ENCODE measurements at regions not wholly inside any gene's neighbourhood (a gene's known extent, or its start where the extent isn't known, plus 50 kb on each side); places are given as distances from the start of the nearest gene placed in this dataset.
"Not testable (repeated sequence)": the region's sequence is repeated elsewhere in the genome, so short reads cannot be mapped to it uniquely, and the experiment has no call there.

GRCh38 chr13:76289558-76289957, 596.6 kb downstream of the KCTD12 start:
- Mint-ChIP-seq H3K27ac (no peak overlapping the region), H3K9me3 (no peaks in the 10 kb centered on the region), H3K4me3 (no peak overlapping the region), H3K4me1 (ENCODE audit: low read depth) (no peaks in the 10 kb centered on the region), H3K27me3 (ENCODE audit: low read depth) (no peaks in the 10 kb centered on the region), H3K36me3 (ENCODE audit: low read depth) (no peaks in the 10 kb centered on the region)
- no peak for DNase-seq (ENCODE audit: low spot score)

DNA sequence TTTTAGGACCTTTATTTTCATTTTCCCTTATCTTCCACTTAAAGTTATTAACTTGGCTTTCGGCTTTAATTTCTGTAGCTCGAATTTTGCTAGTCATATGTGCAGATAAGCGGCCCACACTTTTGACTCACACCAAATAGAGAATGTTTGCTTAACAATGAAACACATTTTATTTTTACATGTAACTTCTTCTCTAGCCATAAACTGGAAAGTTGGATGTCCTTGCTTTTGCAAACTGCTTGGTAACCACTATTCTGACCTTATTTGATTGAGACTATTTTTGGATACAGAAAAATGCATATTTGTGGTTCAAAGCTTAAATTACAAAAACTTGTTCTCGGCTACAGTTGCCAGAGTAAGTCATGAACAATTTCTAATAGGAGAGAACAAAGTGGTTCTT, 600.0 kb downstream of the KCTD12 start:
- no peaks in the 10 kb centered on the region for H3K4me1 Mint-ChIP-seq (ENCODE audit: low read depth)
- H3K27ac Mint-ChIP-seq: no peak overlapping the region

GRCh38 chr13:76285463-76285862, 600.7 kb downstream of the KCTD12 start:
- H3K9me3 Mint-ChIP-seq: no peaks in the 10 kb centered on the region

More for the DNA sequence above, 600.0 kb downstream of the KCTD12 start:
- DNase-seq (ENCODE audit: low spot score): no peak
- Mint-ChIP-seq H3K4me3 (no peak overlapping the region), H3K36me3 (ENCODE audit: low read depth) (no peaks in the 10 kb centered on the region), H3K9me3 (no peaks in the 10 kb centered on the region), H3K27me3 (ENCODE audit: low read depth) (no peaks in the 10 kb centered on the region)

DNA sequence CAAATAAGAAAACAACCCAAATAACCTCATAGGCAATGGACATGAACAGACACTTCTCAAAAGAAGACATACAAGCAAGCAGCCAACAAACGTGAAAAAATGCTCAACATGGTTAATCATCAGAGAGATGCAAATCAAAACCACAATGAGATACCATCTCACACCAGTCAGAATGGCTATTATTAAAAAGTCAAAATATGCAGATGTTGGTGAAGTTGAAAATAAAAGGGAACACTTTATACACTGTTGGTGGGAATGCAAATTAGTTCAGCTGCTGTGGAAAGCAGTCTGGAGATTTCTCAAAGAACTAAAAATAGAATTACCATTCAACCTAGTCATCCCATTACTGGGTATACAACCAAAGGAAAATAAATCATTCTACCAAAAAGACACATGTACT, 606.4 kb downstream of the KCTD12 start:
- H3K4me3 Mint-ChIP-seq; H3K36me3 Mint-ChIP-seq (ENCODE audit: low read depth); H3K27me3 Mint-ChIP-seq (ENCODE audit: low read depth); H3K9me3 Mint-ChIP-seq; DNase-seq (ENCODE audit: low spot score); H3K27ac Mint-ChIP-seq; H3K4me1 Mint-ChIP-seq (ENCODE audit: low read depth): not testable (repeated sequence)

More at GRCh38 chr13:76285463-76285862, 600.7 kb downstream of the KCTD12 start:
- H3K4me1 Mint-ChIP-seq (ENCODE audit: low read depth): no peaks in the 10 kb centered on the region
- no peaks in the 10 kb centered on the region for H3K36me3 Mint-ChIP-seq (ENCODE audit: low read depth)
- H3K4me3 Mint-ChIP-seq: no peak overlapping the region
- no peak for DNase-seq (ENCODE audit: low spot score)
- H3K27me3 Mint-ChIP-seq (ENCODE audit: low read depth): no peaks in the 10 kb centered on the region
- H3K27ac Mint-ChIP-seq: no peak overlapping the region

DNA sequence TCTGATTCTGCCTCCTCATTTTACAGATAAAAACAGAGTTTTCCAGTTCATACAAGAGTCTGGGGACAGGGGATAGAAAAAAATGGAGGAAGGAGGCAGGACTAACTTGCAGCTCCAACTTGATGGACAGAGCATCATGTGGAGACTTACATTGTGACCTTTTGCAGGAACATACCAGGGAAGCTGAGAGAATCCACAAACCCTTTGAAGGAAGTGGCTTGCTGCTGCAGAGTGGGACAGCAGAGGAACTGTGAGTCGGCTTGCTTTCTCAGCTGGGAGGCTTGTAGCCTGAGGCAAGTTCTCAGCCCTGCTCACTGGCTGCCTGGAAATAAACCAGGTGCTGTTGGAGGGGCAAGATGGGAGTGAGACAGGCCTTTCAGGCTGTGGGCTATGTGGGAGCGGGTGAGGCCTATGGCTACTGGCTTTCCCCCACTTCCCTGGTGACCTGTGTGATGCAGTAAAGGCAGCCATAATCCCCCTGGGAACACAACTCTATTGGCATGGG, 614.4 kb downstream of the KCTD12 start:
- Mint-ChIP-seq H3K9me3 (peaks cover 8% of the 10 kb centered on the region), H3K27me3 (ENCODE audit: low read depth) (no peaks in the 10 kb centered on the region), H3K4me3 (no peak overlapping the region), H3K4me1 (ENCODE audit: low read depth) (no peaks in the 10 kb centered on the region), H3K36me3 (ENCODE audit: low read depth) (no peaks in the 10 kb centered on the region), H3K27ac (no peak overlapping the region)
- no peak for DNase-seq (ENCODE audit: low spot score)

DNA sequence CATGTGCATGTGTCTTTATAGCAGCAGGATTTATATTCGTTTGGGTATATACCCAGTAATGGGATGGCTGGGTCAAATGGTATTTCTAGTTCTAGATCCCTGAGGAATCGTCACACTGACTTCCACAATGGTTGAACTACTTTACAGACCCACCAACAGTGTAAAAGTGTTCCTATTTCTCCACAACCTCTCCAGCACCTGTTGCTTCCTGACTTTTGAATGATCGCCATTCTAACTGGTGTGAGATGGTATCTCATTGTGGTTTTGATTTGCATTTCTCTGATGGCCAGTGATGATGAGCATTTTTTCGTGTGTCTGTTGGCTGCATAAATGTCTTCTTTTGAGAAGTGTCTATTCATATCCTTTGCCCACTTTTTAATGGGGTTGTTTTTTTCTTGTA, 617.9 kb downstream of the KCTD12 start:
- H3K4me3 Mint-ChIP-seq; H3K9me3 Mint-ChIP-seq; H3K4me1 Mint-ChIP-seq (ENCODE audit: low read depth); DNase-seq (ENCODE audit: low spot score); H3K27me3 Mint-ChIP-seq (ENCODE audit: low read depth); H3K27ac Mint-ChIP-seq; H3K36me3 Mint-ChIP-seq (ENCODE audit: low read depth): not testable (repeated sequence)

GRCh38 chr13:76267216-76267615, 619.0 kb downstream of the KCTD12 start:
- Mint-ChIP-seq H3K4me3 (no peak overlapping the region), H3K9me3 (peaks cover 8% of the 10 kb centered on the region), H3K27me3 (ENCODE audit: low read depth) (no peaks in the 10 kb centered on the region), H3K36me3 (ENCODE audit: low read depth) (no peaks in the 10 kb centered on the region), H3K4me1 (ENCODE audit: low read depth) (no peaks in the 10 kb centered on the region), H3K27ac (no peak overlapping the region)
- no peak for DNase-seq (ENCODE audit: low spot score)

GRCh38 chr13:76266561-76266960, 619.6 kb downstream of the KCTD12 start:
- Mint-ChIP-seq H3K27ac (no peak overlapping the region), H3K4me3 (no peak overlapping the region), H3K27me3 (ENCODE audit: low read depth) (no peaks in the 10 kb centered on the region), H3K9me3 (peaks cover 7% of the 10 kb centered on the region), H3K36me3 (ENCODE audit: low read depth) (no peaks in the 10 kb centered on the region), H3K4me1 (ENCODE audit: low read depth) (no peaks in the 10 kb centered on the region)
- no peak for DNase-seq (ENCODE audit: low spot score)

DNA sequence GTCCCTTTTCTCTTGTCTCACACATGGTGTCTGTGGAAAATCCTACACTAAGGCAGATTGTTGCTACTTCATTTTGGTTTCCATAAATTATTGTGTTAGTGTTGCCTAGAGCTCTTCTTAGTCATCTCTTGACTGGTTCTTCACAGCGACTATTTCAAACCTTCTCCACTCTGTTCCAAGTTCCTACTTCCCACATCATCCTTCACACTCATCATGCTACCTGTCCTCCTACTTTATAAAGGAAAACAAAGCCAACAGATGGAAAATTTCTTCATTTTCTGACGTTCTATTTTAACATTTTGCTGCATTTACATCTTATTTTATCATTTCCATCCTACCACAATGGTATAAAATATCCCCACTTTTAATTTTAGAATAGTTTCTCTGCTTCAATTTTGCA, 614.1 kb downstream of the LMO7 start:
- Mint-ChIP-seq H3K9me3 (no peaks in the 10 kb centered on the region), H3K4me3 (no peak overlapping the region), H3K36me3 (ENCODE audit: low read depth) (no peaks in the 10 kb centered on the region), H3K27ac (no peak overlapping the region), H3K27me3 (ENCODE audit: low read depth) (no peaks in the 10 kb centered on the region), H3K4me1 (ENCODE audit: low read depth) (no peaks in the 10 kb centered on the region)
- no peak for DNase-seq (ENCODE audit: low spot score)

DNA sequence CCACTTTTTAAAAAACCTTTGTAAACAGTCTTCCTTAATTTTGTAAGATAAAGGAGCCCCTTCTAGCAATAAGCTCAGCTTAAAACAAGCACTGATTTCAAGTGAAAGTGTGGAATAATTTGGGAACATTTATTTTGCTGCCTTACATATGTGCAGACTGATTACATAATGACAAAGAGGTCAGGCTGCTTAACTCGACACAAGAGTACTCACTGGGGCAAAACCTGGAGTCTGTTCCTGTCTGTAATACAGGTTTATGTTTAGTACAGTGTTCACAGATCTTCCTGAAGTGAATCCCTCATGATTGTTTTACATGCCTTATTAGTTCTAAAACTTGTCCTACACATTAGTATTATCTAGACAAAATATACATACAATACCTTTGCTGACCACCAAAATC, 609.8 kb downstream of the LMO7 start:
- no peak for DNase-seq (ENCODE audit: low spot score)
- Mint-ChIP-seq H3K4me3 (no peak overlapping the region), H3K27ac (no peak overlapping the region), H3K27me3 (ENCODE audit: low read depth) (no peaks in the 10 kb centered on the region), H3K9me3 (no peaks in the 10 kb centered on the region), H3K4me1 (ENCODE audit: low read depth) (no peaks in the 10 kb centered on the region), H3K36me3 (ENCODE audit: low read depth) (no peaks in the 10 kb centered on the region)

DNA sequence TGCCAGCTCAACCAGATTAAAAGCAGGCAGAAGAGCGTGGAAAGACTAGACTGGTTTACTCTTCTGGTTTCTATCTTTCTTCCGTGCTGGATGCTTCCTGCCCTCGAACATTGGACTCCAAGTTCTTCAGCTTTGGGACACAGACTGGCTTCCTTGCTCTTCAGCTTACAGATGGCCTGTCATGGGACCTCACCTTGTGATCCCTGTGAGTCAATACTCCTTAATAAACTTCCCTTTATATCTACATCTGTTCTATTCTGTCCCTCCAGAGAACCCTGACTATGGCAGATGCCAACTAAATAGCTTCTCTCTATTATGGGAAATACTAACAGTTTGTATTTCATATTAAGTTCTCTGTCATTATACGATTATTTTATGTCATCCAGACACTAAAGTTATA, 609.1 kb downstream of the LMO7 start:
- H3K36me3 Mint-ChIP-seq (ENCODE audit: low read depth): no peaks in the 10 kb centered on the region
- no peaks in the 10 kb centered on the region for H3K4me1 Mint-ChIP-seq (ENCODE audit: low read depth)
- H3K27ac Mint-ChIP-seq: no peak overlapping the region
- H3K27me3 Mint-ChIP-seq (ENCODE audit: low read depth): no peaks in the 10 kb centered on the region
- no peaks in the 10 kb centered on the region for H3K9me3 Mint-ChIP-seq
- H3K4me3 Mint-ChIP-seq: no peak overlapping the region
- no peak for DNase-seq (ENCODE audit: low spot score)

DNA sequence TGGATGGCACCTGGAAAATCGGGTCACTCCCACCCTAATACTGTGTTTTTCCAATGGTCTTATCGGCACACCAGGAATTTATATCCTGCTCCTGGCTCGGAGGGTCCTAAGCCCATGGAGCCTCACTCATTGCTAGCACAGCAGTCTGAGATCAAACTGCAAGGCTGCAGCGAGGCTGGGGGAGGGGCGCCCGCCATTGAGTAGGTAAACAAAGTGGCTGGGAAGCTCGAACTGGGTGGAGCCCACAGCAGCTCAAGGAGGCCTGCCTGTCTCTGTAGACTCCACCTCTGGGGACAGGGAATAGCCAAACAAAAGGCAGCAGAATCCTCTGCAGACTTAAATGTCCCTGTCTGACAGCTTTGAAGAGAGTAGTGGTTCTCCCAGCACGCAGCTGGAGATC, 607.0 kb downstream of the LMO7 start:
- not testable (repeated sequence) for H3K36me3 Mint-ChIP-seq (ENCODE audit: low read depth); DNase-seq (ENCODE audit: low spot score); H3K9me3 Mint-ChIP-seq; H3K4me1 Mint-ChIP-seq (ENCODE audit: low read depth); H3K4me3 Mint-ChIP-seq; H3K27ac Mint-ChIP-seq; H3K27me3 Mint-ChIP-seq (ENCODE audit: low read depth)

DNA sequence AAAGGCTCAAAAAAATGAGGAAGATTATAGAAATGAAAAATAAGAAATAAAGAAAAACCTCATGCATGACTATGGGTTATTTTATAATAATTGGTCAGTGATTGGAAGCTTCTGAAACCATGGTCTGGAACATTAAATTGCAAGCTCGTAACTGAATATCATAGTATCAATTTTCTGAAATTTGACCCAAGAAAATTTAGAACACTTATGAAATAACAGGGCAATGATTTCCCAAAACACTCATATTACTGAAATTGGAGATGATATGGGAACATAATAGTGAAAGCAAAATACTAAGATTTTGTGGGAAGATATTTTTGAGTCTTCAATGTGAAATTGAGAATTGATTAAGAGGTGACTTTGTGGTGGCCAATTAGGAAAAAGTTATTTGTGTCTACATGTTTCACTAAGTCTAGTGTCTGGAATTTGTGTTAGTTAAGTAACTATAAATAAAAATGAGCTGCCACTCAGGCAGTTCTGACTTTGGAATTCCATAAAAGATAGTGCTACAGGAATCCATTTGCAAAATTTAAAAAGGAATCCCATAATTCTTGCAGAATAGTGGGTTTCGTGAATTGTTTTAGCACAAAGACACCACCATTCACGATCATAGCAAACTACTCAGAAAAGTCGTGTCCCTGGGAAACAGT, 603.0 kb downstream of the LMO7 start:
- Mint-ChIP-seq H3K4me3 (no peak overlapping the region), H3K27ac (no peak overlapping the region), H3K36me3 (ENCODE audit: low read depth) (no peaks in the 10 kb centered on the region), H3K4me1 (ENCODE audit: low read depth) (no peaks in the 10 kb centered on the region), H3K27me3 (ENCODE audit: low read depth) (no peaks in the 10 kb centered on the region), H3K9me3 (no peaks in the 10 kb centered on the region)
- DNase-seq (ENCODE audit: low spot score): no peak

DNA sequence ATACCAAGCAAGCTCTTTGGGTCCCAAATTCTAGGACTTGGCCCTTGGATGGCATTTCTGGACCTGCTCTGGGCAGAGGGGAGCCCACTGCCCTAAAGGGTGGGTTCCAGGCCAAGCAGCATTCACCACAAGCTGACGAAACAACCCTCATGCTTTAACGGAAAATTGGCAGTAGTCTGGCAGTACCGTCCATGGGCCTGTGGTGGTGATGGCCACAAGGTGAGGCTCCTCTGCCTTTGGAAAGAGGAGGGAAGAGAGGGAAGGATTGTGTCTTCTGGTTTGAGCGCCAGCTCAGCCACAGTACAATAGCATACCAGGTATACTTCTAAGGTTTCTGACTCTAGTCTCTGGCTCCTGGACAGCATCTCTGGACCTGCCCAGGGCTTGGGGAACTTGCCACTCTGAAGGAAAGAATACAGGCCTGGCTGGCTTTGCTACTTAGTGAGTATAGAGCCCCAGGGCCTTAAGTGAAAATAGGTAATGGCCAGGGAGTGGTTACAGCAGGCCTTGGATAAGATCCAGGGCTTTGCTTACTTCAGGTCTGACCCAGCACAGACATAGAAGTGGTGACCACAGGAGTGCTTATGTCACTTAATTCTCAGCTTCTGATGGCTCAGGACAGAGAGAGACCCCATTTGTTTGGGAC, 595.5 kb downstream of the LMO7 start:
- no peaks in the 10 kb centered on the region for H3K27me3 Mint-ChIP-seq (ENCODE audit: low read depth)

GRCh38 chr13:76229281-76229680, 593.2 kb downstream of the LMO7 start:
- DNase-seq (ENCODE audit: low spot score): no peak
- H3K27ac Mint-ChIP-seq: no peak overlapping the region
- H3K36me3 Mint-ChIP-seq (ENCODE audit: low read depth): no peaks in the 10 kb centered on the region
- no peaks in the 10 kb centered on the region for H3K4me1 Mint-ChIP-seq (ENCODE audit: low read depth)
- H3K27me3 Mint-ChIP-seq (ENCODE audit: low read depth): no peaks in the 10 kb centered on the region
- H3K4me3 Mint-ChIP-seq: no peak overlapping the region
- H3K9me3 Mint-ChIP-seq: no peaks in the 10 kb centered on the region

More for the DNA sequence above, 595.5 kb downstream of the LMO7 start:
- Mint-ChIP-seq H3K27ac (no peak overlapping the region), H3K4me3 (no peak overlapping the region), H3K4me1 (ENCODE audit: low read depth) (no peaks in the 10 kb centered on the region), H3K36me3 (ENCODE audit: low read depth) (no peaks in the 10 kb centered on the region), H3K9me3 (no peaks in the 10 kb centered on the region)
- DNase-seq (ENCODE audit: low spot score): no peak
